ENCODE measurements at regions not wholly inside any gene's neighbourhood (a gene's known extent, or its start where the extent isn't known, plus 50 kb on each side); places are given as distances from the start of the nearest gene placed in this dataset.
"Not testable (repeated sequence)": the region's sequence is repeated elsewhere in the genome, so short reads cannot be mapped to it uniquely, and the experiment has no call there.

- H3K9me3 Mint-ChIP-seq = peaks cover 11% of the 10 kb centered on the region
- H3K27ac Mint-ChIP-seq; H3K36me3 Mint-ChIP-seq; H3K4me3 Mint-ChIP-seq; H3K4me1 Mint-ChIP-seq (ENCODE audit: unreplicated experiment); DNase-seq (ENCODE audit: extremely low spot score, unreplicated experiment): not testable (repeated sequence)
- TF ChIP-seq, protein P1, sequence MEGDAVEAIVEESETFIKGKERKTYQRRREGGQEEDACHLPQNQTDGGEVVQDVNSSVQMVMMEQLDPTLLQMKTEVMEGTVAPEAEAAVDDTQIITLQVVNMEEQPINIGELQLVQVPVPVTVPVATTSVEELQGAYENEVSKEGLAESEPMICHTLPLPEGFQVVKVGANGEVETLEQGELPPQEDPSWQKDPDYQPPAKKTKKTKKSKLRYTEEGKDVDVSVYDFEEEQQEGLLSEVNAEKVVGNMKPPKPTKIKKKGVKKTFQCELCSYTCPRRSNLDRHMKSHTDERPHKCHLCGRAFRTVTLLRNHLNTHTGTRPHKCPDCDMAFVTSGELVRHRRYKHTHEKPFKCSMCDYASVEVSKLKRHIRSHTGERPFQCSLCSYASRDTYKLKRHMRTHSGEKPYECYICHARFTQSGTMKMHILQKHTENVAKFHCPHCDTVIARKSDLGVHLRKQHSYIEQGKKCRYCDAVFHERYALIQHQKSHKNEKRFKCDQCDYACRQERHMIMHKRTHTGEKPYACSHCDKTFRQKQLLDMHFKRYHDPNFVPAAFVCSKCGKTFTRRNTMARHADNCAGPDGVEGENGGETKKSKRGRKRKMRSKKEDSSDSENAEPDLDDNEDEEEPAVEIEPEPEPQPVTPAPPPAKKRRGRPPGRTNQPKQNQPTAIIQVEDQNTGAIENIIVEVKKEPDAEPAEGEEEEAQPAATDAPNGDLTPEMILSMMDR (conservative IDR thresholded peaks at IDR 0.05) = peak; percentile 76
- peaks cover 38% of the 10 kb centered on the region for H3K27me3 Mint-ChIP-seq
These were observed 125.8 kb downstream of the KBTBD2 start for GRCh38 chr7:32765649-32766251.

DNA sequence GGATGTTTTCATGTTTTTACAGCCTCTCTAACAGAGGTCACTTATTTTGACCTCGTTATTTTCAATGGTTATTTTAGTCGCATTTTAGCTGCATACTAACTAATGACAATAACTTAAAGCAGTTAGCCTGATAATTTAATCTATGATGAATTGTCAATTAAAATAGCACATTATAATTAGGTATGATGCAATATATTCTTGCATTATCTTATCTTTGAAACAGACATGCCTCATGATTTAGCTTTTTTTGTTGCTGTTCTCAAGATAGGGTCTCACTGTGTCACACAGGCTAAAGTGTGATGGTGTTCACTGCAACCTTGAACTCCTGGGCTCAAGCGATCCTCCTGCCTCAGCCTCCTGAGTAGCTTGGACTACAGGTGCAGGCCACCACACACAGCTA lies 126.4 kb downstream of the KBTBD2 start:
- Mint-ChIP-seq H3K9me3 (peaks cover 11% of the 10 kb centered on the region), H3K27ac (no peak overlapping the region), H3K4me1 (ENCODE audit: unreplicated experiment) (peaks cover 5% of the 10 kb centered on the region), H3K36me3 (peaks cover 6% of the 10 kb centered on the region), H3K4me3 (no peak overlapping the region), H3K27me3 (peaks cover 40% of the 10 kb centered on the region)
- DNase-seq (ENCODE audit: extremely low spot score, unreplicated experiment) = no peak
- TF ChIP-seq, protein P1 (conservative IDR thresholded peaks at IDR 0.05) = no peak

GRCh38 chr7:32762925-32763293 lies 128.7 kb downstream of the KBTBD2 start:
- TF ChIP-seq, protein P1 (conservative IDR thresholded peaks at IDR 0.05) = no peak
- Mint-ChIP-seq H3K27ac (no peak overlapping the region), H3K4me1 (ENCODE audit: unreplicated experiment) (peaks cover 5% of the 10 kb centered on the region), H3K27me3 (peaks cover 46% of the 10 kb centered on the region), H3K36me3 (peaks cover 6% of the 10 kb centered on the region), H3K4me3 (peak overlapping the region; percentile 75), H3K9me3 (no peaks in the 10 kb centered on the region)
- no peak for DNase-seq (ENCODE audit: extremely low spot score, unreplicated experiment)

- H3K36me3 Mint-ChIP-seq; H3K4me1 Mint-ChIP-seq (ENCODE audit: unreplicated experiment); DNase-seq (ENCODE audit: extremely low spot score, unreplicated experiment); H3K27ac Mint-ChIP-seq; H3K9me3 Mint-ChIP-seq: not testable (repeated sequence)
- peaks cover 46% of the 10 kb centered on the region for H3K27me3 Mint-ChIP-seq
- H3K4me3 Mint-ChIP-seq = peak overlapping the region; percentile 81
These were observed 129.2 kb downstream of the KBTBD2 start for GRCh38 chr7:32762206-32762924.

DNA sequence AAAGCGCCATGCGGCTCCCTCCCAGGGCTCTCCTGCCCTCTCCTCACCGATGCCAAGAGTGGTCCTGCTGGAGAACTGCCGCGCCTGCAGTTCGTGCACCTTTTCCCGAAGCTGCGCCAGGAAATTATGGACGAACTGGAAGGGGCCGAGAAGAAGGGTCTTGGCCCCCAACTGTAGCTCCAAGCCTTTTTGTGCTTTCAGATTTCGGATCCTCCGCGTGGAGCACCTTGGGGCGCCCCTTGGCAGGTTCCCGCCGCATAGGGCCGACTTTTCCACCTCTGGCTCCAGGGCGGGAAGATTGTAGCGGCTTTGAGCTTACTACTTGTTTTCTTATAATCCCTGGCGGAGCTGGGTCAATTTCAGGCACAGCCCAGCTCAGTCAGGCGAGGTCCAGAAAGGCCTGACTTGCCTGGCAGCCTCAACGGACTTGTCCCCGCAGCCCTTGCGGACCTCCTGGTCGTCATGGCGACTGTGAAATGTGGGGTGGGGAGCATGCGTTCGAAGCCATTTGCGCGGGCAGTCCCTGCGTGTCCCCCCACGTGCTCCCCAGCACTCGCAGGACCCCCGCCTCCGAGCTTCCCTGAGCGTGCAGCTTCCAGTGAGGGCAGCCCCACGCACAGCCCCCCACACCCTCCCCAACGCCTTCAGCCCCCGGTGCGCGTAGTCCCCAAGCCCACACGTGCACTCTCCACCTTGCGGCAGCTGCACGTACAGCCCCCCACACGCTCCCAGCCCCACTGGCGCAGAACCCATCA lies 129.9 kb downstream of the KBTBD2 start:
- H3K27me3 Mint-ChIP-seq = peaks cover 46% of the 10 kb centered on the region
- H3K9me3 Mint-ChIP-seq = no peaks in the 10 kb centered on the region
- peaks cover 6% of the 10 kb centered on the region for H3K36me3 Mint-ChIP-seq
- TF ChIP-seq, protein P1 (conservative IDR thresholded peaks at IDR 0.05) = no peak
- no peak overlapping the region for H3K4me3 Mint-ChIP-seq
- H3K27ac Mint-ChIP-seq = no peak overlapping the region
- no peak for DNase-seq (ENCODE audit: extremely low spot score, unreplicated experiment)
- H3K4me1 Mint-ChIP-seq (ENCODE audit: unreplicated experiment) = peaks cover 5% of the 10 kb centered on the region

- not testable (repeated sequence) for DNase-seq (ENCODE audit: extremely low spot score, unreplicated experiment); H3K27ac Mint-ChIP-seq; H3K4me3 Mint-ChIP-seq; H3K4me1 Mint-ChIP-seq (ENCODE audit: unreplicated experiment); H3K36me3 Mint-ChIP-seq; H3K9me3 Mint-ChIP-seq
- peaks cover 46% of the 10 kb centered on the region for H3K27me3 Mint-ChIP-seq
These were observed 130.8 kb downstream of the KBTBD2 start for GRCh38 chr7:32760755-32761154.

GRCh38 chr7:32759859-32760258 lies 131.7 kb downstream of the KBTBD2 start:
- not testable (repeated sequence) for H3K4me3 Mint-ChIP-seq; H3K36me3 Mint-ChIP-seq; H3K27ac Mint-ChIP-seq; H3K9me3 Mint-ChIP-seq; DNase-seq (ENCODE audit: extremely low spot score, unreplicated experiment); H3K4me1 Mint-ChIP-seq (ENCODE audit: unreplicated experiment)
- peaks cover 42% of the 10 kb centered on the region for H3K27me3 Mint-ChIP-seq

DNA sequence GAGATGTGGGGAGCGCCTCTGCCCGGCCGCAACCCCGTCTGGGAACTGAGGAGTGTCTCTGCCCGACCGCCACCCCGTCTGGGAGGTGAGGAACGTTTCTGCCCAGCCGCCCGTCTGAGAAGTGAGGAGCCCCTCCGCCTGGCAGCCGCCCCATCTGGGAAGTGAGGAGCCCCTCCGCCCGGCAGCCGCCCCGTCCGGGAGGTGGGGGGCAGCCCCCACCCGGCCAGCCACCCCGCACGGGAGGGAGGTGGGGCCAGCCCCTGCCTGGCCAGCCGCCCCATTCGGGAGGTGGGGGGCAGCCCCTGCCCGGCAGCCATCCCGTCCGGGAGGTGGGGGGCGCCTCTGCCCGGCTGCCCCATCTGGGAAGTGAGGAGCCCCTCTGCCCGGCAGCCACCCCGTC lies 137.7 kb downstream of the KBTBD2 start:
- not testable (repeated sequence) for H3K27ac Mint-ChIP-seq; H3K9me3 Mint-ChIP-seq; H3K4me1 Mint-ChIP-seq (ENCODE audit: unreplicated experiment); H3K4me3 Mint-ChIP-seq; DNase-seq (ENCODE audit: extremely low spot score, unreplicated experiment); H3K27me3 Mint-ChIP-seq; H3K36me3 Mint-ChIP-seq

DNA sequence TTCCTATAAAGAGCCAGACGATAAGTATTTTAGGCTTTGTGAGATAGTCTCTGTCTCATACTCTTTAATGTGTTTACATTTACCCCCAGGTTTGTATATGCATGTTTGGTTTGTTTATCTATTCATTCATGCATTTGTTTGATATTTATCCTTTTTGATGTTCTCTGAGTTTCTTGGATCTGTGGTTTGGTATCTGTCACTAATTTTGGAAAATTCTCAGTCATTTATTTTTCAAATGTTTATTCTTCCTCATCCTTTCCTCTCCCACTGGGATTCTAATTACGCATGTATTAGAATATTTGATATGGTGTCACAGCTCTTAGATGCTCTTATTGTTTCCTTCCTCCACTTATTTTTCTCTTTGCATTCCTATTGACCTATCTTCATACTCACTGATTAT lies 143.2 kb downstream of the KBTBD2 start:
- H3K36me3 Mint-ChIP-seq; H3K27ac Mint-ChIP-seq; H3K4me1 Mint-ChIP-seq (ENCODE audit: unreplicated experiment); DNase-seq (ENCODE audit: extremely low spot score, unreplicated experiment); H3K4me3 Mint-ChIP-seq; H3K9me3 Mint-ChIP-seq; H3K27me3 Mint-ChIP-seq: not testable (repeated sequence)

All from type B pancreatic cell (in vitro differentiated cells).